ENCODE measurements at regions not wholly inside any gene's neighbourhood (a gene's known extent, or its start where the extent isn't known, plus 50 kb on each side); places are given as distances from the start of the nearest gene placed in this dataset.

GRCh38 chr13:74450525-74450845, 316.3 kb upstream of the KLF12 start:
- DNase-seq = no peak

- no peak for DNase-seq
Observed at GRCh38 chr13:74449811-74450524, 315.8 kb upstream of the KLF12 start.

GRCh38 chr13:74444864-74445479, 310.8 kb upstream of the KLF12 start:
- DNase-seq = no peak

GRCh38 chr13:74444161-74444571, 310.0 kb upstream of the KLF12 start:
- no peak for DNase-seq

GRCh38 chr13:74443631-74444030, 309.4 kb upstream of the KLF12 start:
- no peak for DNase-seq

- no peak for DNase-seq
Observed at GRCh38 chr13:74442751-74443150, 308.5 kb upstream of the KLF12 start.

GRCh38 chr13:74438901-74439300, 304.7 kb upstream of the KLF12 start:
- no peak for DNase-seq

GRCh38 chr13:74434782-74435181, 300.6 kb upstream of the KLF12 start:
- DNase-seq = no peak

GRCh38 chr13:74424455-74424854, 290.3 kb upstream of the KLF12 start:
- DNase-seq = no peak

- no peak for DNase-seq
Observed at GRCh38 chr13:74423434-74423833, 289.2 kb upstream of the KLF12 start.

- no peak for DNase-seq
Observed at GRCh38 chr13:74414458-74414857, 280.3 kb upstream of the KLF12 start.

GRCh38 chr13:74413482-74413881, 279.3 kb upstream of the KLF12 start:
- no peak for DNase-seq

GRCh38 chr13:74409551-74409950, 275.3 kb upstream of the KLF12 start:
- no peak for DNase-seq

GRCh38 chr13:74406420-74406819, 272.2 kb upstream of the KLF12 start:
- DNase-seq = no peak

GRCh38 chr13:74398599-74398998, 264.4 kb upstream of the KLF12 start:
- DNase-seq = no peak

- DNase-seq = no peak
Observed at GRCh38 chr13:74389056-74389455, 254.9 kb upstream of the KLF12 start.

GRCh38 chr13:74388626-74389025, 254.4 kb upstream of the KLF12 start:
- DNase-seq = no peak

GRCh38 chr13:74372511-74372910, 238.3 kb upstream of the KLF12 start:
- DNase-seq = no peak

- DNase-seq = no peak
Observed at GRCh38 chr13:74367193-74367592, 233.0 kb upstream of the KLF12 start.

GRCh38 chr13:74361274-74361673, 227.1 kb upstream of the KLF12 start:
- no peak for DNase-seq

- DNase-seq = no peak
Observed at GRCh38 chr13:74346960-74347359, 212.8 kb upstream of the KLF12 start.

- DNase-seq = no peak
Observed at GRCh38 chr13:74338341-74338740, 204.1 kb upstream of the KLF12 start.

- DNase-seq = no peak
Observed at GRCh38 chr13:74336546-74336945, 202.3 kb upstream of the KLF12 start.

- DNase-seq = no peak
Observed at GRCh38 chr13:74335370-74335769, 201.2 kb upstream of the KLF12 start.

- DNase-seq = no peak
Observed at GRCh38 chr13:74329962-74330361, 195.8 kb upstream of the KLF12 start.

Measured in RPMI8226 (cell line).